ENCODE measurements at regions not wholly inside any gene's neighbourhood (a gene's known extent, or its start where the extent isn't known, plus 50 kb on each side); places are given as distances from the start of the nearest gene placed in this dataset.

GRCh38 chr14:34137001-34137745 lies 186.3 kb upstream of the EGLN3 start:
- Histone ChIP-seq H3K9ac (ENCODE audit: insufficient read depth, low read length) (no peak overlapping the region), H3K27ac (ENCODE audit: insufficient read depth, low read length) (no peak overlapping the region), H4K20me1 (ENCODE audit: control insufficient read depth, extremely low read depth, insufficient read depth, low read length) (no peaks in the 10 kb centered on the region), H3K27me3 (ENCODE audit: control insufficient read depth, insufficient read depth, low read length) (no peaks in the 10 kb centered on the region), H3K9me3 (ENCODE audit: control insufficient read depth, insufficient read depth, low read depth, low read length) (no peaks in the 10 kb centered on the region), H3K4me3 (replicated peaks in 1 of 4; ENCODE audit: control extremely low read depth in 1 of 4, insufficient read depth in 1 of 4, low read depth in 3 of 4, low read length in 4 of 4) (no peak overlapping the region), H3K79me2 (ENCODE audit: control insufficient read depth, insufficient read depth, low read length) (no peaks in the 10 kb centered on the region), H2AFZ (ENCODE audit: low read length) (no peak overlapping the region), H3K36me3 (ENCODE audit: control insufficient read depth, insufficient read depth, low read length) (no peaks in the 10 kb centered on the region), H3K4me1 (ENCODE audit: control insufficient read depth, extremely low read depth, insufficient read depth, low read length) (no peaks in the 10 kb centered on the region), H3K4me2 (ENCODE audit: extremely low read depth, insufficient read depth, low read length) (no peak overlapping the region)
- TF ChIP-seq CTCF (conservative IDR thresholded peaks at IDR 0.05 in 1 of 2, IDR thresholded peaks at IDR 0.05 in 1 of 2; ENCODE audit: low read depth in 1 of 2, low read length in 2 of 2) (no peak), EZH2 (IDR thresholded peaks at IDR 0.05; ENCODE audit: low read length, missing control alignments) (no peak)
- no peak for DNase-seq (ENCODE audit: low read depth in 2 of 2)

- H4K20me1 ChIP-seq (ENCODE audit: control insufficient read depth, extremely low read depth, insufficient read depth, low read length): no peaks in the 10 kb centered on the region
- DNase-seq (ENCODE audit: low read depth in 2 of 2): no peak
- H3K4me2 ChIP-seq (ENCODE audit: extremely low read depth, insufficient read depth, low read length): no peak overlapping the region
- H3K27me3 ChIP-seq (ENCODE audit: control insufficient read depth, insufficient read depth, low read length): no peaks in the 10 kb centered on the region
- H3K79me2 ChIP-seq (ENCODE audit: control insufficient read depth, insufficient read depth, low read length): no peaks in the 10 kb centered on the region
- no peak for TF ChIP-seq EZH2 (IDR thresholded peaks at IDR 0.05; ENCODE audit: low read length, missing control alignments)
- no peak for TF ChIP-seq CTCF (conservative IDR thresholded peaks at IDR 0.05 in 1 of 2, IDR thresholded peaks at IDR 0.05 in 1 of 2; ENCODE audit: low read depth in 1 of 2, low read length in 2 of 2)
- no peak overlapping the region for H2AFZ ChIP-seq (ENCODE audit: low read length)
- no peaks in the 10 kb centered on the region for H3K9me3 ChIP-seq (ENCODE audit: control insufficient read depth, insufficient read depth, low read depth, low read length)
- H3K9ac ChIP-seq (ENCODE audit: insufficient read depth, low read length): no peak overlapping the region
- H3K4me3 ChIP-seq (replicated peaks in 1 of 4; ENCODE audit: control extremely low read depth in 1 of 4, insufficient read depth in 1 of 4, low read depth in 3 of 4, low read length in 4 of 4): no peak overlapping the region
- H3K36me3 ChIP-seq (ENCODE audit: control insufficient read depth, insufficient read depth, low read length): no peaks in the 10 kb centered on the region
- H3K4me1 ChIP-seq (ENCODE audit: control insufficient read depth, extremely low read depth, insufficient read depth, low read length): no peaks in the 10 kb centered on the region
- H3K27ac ChIP-seq (ENCODE audit: insufficient read depth, low read length): no peak overlapping the region
Measured at GRCh38 chr14:34135492-34135891, 184.6 kb upstream of the EGLN3 start.

- no peak overlapping the region for H3K4me2 ChIP-seq (ENCODE audit: extremely low read depth, insufficient read depth, low read length)
- H3K9me3 ChIP-seq (ENCODE audit: control insufficient read depth, insufficient read depth, low read depth, low read length): no peaks in the 10 kb centered on the region
- H4K20me1 ChIP-seq (ENCODE audit: control insufficient read depth, extremely low read depth, insufficient read depth, low read length): no peaks in the 10 kb centered on the region
- H3K36me3 ChIP-seq (ENCODE audit: control insufficient read depth, insufficient read depth, low read length): no peaks in the 10 kb centered on the region
- no peaks in the 10 kb centered on the region for H3K79me2 ChIP-seq (ENCODE audit: control insufficient read depth, insufficient read depth, low read length)
- H3K27me3 ChIP-seq (ENCODE audit: control insufficient read depth, insufficient read depth, low read length): no peaks in the 10 kb centered on the region
- no peak overlapping the region for H2AFZ ChIP-seq (ENCODE audit: low read length)
- DNase-seq (ENCODE audit: low read depth in 2 of 2): no peak
- no peak overlapping the region for H3K27ac ChIP-seq (ENCODE audit: insufficient read depth, low read length)
- no peaks in the 10 kb centered on the region for H3K4me1 ChIP-seq (ENCODE audit: control insufficient read depth, extremely low read depth, insufficient read depth, low read length)
- H3K9ac ChIP-seq (ENCODE audit: insufficient read depth, low read length): no peak overlapping the region
- TF ChIP-seq CTCF (conservative IDR thresholded peaks at IDR 0.05 in 1 of 2, IDR thresholded peaks at IDR 0.05 in 1 of 2; ENCODE audit: low read depth in 1 of 2, low read length in 2 of 2) (no peak), EZH2 (IDR thresholded peaks at IDR 0.05; ENCODE audit: low read length, missing control alignments) (no peak)
- H3K4me3 ChIP-seq (replicated peaks in 1 of 4; ENCODE audit: control extremely low read depth in 1 of 4, insufficient read depth in 1 of 4, low read depth in 3 of 4, low read length in 4 of 4): no peak overlapping the region
Measured at GRCh38 chr14:34134484-34134883, 183.6 kb upstream of the EGLN3 start.
